WTC11 (cell line): ENCODE measurements at regions not wholly inside any gene's neighbourhood (a gene's known extent, or its start where the extent isn't known, plus 50 kb on each side); places are given as distances from the start of the nearest gene placed in this dataset.

Source experiments
- MLX ChIP-seq: sonication (generic); formaldehyde crosslinking; IDR thresholded peaks from 2 replicates; pipeline ENCODE4 v1.8.1; 2023; ENCODE audit warnings: mild to moderate bottlenecking, missing genetic modification reagents, moderate library complexity
- RELA ChIP-seq: sonication (generic); formaldehyde crosslinking; IDR thresholded peaks from 2 replicates; pipeline ENCODE4 v1.8.1; 2022; ENCODE audit warnings: missing genetic modification reagents, mild to moderate bottlenecking, borderline replicate concordance

- TF ChIP-seq RELA = no peak
- no peak for TF ChIP-seq MLX (CRISPR knock-in tag)
Observed at GRCh38 chr2:2797797-2798196, 466.7 kb upstream of the MYT1L start.
